GM19238 (cell line): ENCODE measurements at regions not wholly inside any gene's neighbourhood (a gene's known extent, or its start where the extent isn't known, plus 50 kb on each side); places are given as distances from the start of the nearest gene placed in this dataset.
"Not testable (repeated sequence)": the region's sequence is repeated elsewhere in the genome, so short reads cannot be mapped to it uniquely, and the experiment has no call there.

Experiments
- DNase-seq: peaks from one replicate; pipeline ENCODE4 v3.0.0; 2011; ENCODE audit warnings: low spot score; ENCODE audit not compliant: insufficient read length

GRCh38 chr6:140228491-140228890 lies 854.0 kb upstream of the CITED2 start:
- no peak for DNase-seq

DNA sequence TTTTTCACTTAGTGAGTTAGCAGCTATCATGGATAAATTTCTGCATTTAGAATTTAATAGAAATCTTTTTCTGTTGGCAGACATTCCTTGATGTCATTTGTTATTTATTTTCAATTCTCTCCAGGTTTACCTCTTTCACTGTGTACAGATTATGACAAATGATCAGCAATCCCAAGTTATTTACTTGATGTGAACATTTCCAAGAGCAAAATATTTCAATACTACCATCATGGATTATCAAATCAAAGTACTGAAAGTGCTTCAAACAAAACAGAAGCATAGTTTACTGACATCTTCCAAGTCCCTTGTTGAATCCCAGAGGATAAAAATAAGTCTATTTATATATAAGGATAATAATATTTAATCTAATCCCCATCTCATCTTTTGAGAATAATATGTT lies 852.2 kb upstream of the CITED2 start:
- DNase-seq: no peak

- no peak for DNase-seq
These were observed 851.4 kb upstream of the CITED2 start for GRCh38 chr6:140225701-140226436.

GRCh38 chr6:140217283-140217682 lies 842.8 kb upstream of the CITED2 start:
- DNase-seq: no peak

DNA sequence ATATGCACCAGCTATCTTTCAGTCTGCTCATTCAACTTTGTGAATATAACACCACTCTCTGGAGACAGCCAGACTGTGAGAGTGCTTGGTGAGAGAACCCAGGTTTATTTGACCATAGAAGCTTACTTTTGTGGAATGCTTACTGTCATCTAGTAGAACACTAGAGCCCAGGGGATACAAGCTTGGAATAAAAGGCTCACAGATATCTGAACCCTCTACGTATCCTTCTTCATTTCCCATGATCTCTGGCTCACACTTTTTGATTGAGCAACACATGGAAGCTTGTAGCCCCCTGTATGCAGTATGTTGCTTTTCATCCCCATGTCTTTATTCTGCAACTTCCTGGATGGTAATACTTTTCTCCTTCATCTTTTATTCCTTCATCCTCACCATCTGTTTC lies 835.3 kb upstream of the CITED2 start:
- DNase-seq: no peak

DNA sequence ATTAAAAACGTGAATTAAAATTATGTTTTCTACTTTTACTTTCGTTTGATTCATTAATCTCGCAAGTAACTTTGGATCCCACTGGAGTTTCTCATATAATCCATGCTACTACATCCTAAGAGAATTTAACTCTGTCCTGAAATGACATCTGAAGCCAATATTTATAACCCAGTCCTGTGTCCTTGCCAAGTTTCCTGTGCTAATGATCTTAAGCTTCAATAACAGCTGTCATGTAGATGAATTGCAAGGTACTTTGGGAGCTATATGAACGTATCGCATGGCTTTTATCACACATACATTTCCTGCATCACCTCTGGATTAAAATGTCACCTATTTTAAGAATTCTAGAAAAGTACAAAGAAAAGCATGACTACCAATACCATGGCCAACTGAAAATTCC lies 833.8 kb upstream of the CITED2 start:
- no peak for DNase-seq

- DNase-seq: no peak
These were observed 831.5 kb upstream of the CITED2 start for GRCh38 chr6:140205795-140206593.

DNA sequence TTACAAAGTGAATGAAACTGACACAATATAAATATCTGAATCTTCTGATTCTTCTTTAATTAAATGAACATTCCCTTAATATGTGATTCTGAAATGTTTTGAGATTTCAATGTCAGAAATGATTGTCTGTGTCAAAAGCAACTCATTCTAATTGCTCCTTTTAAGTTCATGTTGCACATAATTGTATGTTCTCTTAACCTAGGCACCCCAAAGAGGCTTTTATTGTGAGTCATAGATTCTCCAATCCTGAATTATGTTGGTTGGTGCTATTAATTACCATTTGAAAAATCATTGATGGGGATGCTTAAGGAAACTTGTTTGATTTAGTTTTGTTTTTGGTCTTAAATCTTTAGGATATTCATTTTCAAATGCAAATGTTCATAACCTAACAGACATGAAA lies 829.7 kb upstream of the CITED2 start:
- no peak for DNase-seq

- no peak for DNase-seq
These were observed 829.3 kb upstream of the CITED2 start for GRCh38 chr6:140203661-140204147.

GRCh38 chr6:140202964-140203515 lies 828.6 kb upstream of the CITED2 start:
- no peak for DNase-seq

DNA sequence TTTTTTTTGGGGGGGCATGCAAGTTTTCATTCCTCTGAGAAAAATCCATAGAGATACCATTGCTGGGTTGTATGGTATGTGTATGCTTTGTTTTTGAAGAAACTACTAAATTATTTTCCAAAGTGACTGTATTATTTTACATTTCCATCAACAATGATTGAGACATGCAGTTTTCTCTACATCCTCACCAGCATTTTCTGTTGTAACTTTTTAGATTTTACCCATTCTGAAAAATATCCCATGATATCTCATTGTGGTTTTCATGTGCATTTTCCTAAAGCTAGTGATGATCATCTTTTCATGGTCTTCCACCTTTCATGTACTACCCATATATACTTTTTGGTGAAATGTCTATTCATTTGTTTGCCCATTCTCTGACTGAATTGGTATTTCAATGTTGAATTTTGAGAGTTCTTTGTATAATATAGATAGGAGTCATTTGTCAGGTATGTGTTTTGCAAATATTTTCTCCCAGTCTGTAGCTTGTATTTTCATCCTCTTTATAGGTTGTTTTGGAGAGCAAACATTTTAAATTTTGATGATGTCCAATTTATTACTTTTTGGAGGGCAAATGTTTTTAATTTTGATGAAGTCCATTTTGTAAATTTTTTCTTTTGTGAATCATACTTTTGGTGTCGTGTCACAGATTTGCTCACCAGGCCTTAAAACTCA lies 827.5 kb upstream of the CITED2 start:
- DNase-seq: no peak

GRCh38 chr6:140193269-140193668 lies 818.8 kb upstream of the CITED2 start:
- DNase-seq: no peak

GRCh38 chr6:140192018-140192417 lies 817.6 kb upstream of the CITED2 start:
- DNase-seq: no peak

GRCh38 chr6:140189263-140189662 lies 814.8 kb upstream of the CITED2 start:
- DNase-seq: not testable (repeated sequence)

GRCh38 chr6:140185991-140186390 lies 811.5 kb upstream of the CITED2 start:
- no peak for DNase-seq

DNA sequence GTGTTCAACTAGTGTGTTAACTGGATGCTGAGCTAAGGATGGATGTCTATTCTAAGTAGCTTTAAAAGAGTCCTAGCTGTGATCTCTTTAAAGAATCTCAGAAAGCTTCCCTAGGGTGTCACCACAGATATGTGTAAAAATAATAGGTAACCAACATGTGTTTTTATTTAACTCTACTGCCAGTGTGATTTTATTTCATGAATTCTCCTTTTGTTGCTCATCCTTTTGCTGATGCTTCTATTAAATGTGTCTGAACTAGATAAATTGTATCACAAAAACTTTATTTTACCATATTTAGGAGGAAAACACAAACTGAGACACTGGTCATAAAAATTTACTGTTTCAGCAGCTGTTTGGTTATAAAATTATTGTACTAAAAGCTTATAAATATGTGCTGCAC lies 809.4 kb upstream of the CITED2 start:
- no peak for DNase-seq

- DNase-seq: no peak
These were observed 808.4 kb upstream of the CITED2 start for GRCh38 chr6:140182821-140183220.

DNA sequence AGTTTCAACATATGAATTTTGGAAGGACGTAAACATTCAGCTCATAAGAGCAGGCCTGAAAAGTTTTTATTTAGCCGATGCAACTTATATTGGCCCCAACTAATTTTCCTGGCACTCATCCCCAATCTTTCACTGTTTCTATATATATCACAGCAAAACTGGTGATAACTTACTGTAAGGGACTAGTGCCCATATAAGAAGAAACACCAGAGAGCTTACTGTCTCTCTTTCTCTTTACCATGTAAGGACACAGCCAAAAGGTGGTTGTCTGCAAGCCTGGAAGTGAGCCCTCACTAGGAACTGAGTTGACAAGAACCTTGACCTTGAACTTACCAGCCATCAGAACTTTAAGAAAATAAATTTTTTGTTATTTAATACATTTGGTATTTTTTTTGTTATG lies 807.4 kb upstream of the CITED2 start:
- DNase-seq: no peak

GRCh38 chr6:140180306-140180705 lies 805.9 kb upstream of the CITED2 start:
- DNase-seq: no peak

- DNase-seq: no peak
These were observed 804.5 kb upstream of the CITED2 start for GRCh38 chr6:140178935-140179334.

DNA sequence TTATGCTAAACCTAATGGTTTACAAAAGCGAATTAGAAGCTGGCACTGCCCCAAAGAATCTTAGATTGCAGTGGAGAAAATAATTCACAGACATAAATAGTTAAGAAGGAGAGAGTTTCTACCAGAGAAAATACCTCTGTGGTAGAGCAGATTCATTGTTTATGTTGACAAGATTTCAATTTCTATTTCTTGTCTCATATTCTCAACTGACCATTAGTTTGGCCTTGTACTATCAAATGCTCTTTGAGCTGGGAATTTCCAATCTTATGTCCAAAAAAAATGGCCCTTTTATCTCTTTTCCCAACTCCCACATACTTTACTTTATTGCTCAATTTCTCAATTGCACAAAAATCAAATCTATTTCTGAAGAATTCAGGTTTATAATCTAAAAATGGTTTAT lies 804.1 kb upstream of the CITED2 start:
- no peak for DNase-seq

DNA sequence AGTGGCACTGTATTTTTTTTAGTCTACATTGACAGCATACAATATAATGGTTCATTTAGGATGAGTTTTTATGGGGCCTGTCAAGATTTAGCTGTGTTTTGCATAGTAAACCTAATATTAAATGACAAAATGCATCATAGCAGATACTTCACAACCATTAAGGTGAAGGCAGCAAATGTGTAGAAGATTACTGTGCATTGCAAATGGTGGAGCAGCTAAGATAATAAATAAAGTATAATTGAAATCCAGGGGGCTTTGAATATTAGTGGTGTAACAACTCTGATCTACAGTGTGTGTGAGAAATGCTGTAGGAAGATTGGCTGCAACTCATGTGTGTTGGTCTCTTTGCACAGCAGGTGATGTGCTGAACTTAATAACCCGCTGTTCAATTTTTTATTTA lies 801.9 kb upstream of the CITED2 start:
- DNase-seq: no peak
